Adrenal gland (tissue), 5 donors: ENCODE measurements at regions not wholly inside any gene's neighbourhood (a gene's known extent, or its start where the extent isn't known, plus 50 kb on each side); places are given as distances from the start of the nearest gene placed in this dataset.

Source experiments
- POLR2A ChIP-seq, 2 donors: fragments of 450-650 bp; IDR thresholded peaks; one replicate each; pipeline ENCODE4 v1.6.1; 2017; ENCODE audit warnings: antibody characterized with exemption in 2 of 2, mild to moderate bottlenecking in 2 of 2, moderate library complexity in 1 of 2
- TF ChIP-seq, protein P1 (sequence below), 6 experiments: fragments of 450-650 bp in 4 of 6; fragments of 200-600 bp in 2 of 6; sonication (generic) in 1 of 6; IDR thresholded peaks; 1 replicate in 5 of 6; 2 replicates in 1 of 6; pipeline versions ENCODE4 v1.5.1 to v1.8.0; 2016 to 2021; ENCODE audit warnings: antibody characterized with exemption in 6 of 6, mild to moderate bottlenecking in 2 of 6, moderate library complexity in 1 of 6
- donor health status: DM: no; HTN: no; CAD: no.

DNA sequence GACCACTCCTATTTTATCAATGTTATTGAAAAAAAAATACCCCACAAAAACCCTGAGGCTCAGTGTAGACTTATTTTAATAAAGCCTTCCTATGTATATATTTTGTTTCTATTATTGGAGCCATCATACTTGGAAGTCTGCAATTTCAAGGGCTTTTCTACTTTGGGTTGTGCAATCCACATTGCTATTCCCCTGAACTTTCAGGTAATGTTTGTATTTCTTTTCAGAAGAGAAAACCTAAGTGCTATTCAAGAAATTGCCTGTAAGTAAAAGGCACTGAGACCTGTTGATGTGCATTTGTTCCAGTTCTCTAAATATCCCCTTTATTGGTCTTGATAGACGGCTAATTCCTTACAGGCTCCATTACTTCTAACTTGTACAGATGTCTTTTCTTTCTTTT, 280.7 kb upstream of the RAG2 start:
- no peak for TF ChIP-seq POLR2A (IDR thresholded peaks at IDR 0.05)
- TF ChIP-seq, protein P1, sequence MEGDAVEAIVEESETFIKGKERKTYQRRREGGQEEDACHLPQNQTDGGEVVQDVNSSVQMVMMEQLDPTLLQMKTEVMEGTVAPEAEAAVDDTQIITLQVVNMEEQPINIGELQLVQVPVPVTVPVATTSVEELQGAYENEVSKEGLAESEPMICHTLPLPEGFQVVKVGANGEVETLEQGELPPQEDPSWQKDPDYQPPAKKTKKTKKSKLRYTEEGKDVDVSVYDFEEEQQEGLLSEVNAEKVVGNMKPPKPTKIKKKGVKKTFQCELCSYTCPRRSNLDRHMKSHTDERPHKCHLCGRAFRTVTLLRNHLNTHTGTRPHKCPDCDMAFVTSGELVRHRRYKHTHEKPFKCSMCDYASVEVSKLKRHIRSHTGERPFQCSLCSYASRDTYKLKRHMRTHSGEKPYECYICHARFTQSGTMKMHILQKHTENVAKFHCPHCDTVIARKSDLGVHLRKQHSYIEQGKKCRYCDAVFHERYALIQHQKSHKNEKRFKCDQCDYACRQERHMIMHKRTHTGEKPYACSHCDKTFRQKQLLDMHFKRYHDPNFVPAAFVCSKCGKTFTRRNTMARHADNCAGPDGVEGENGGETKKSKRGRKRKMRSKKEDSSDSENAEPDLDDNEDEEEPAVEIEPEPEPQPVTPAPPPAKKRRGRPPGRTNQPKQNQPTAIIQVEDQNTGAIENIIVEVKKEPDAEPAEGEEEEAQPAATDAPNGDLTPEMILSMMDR (IDR thresholded peaks at IDR 0.05): no peak
